ENCODE measurements at regions not wholly inside any gene's neighbourhood (a gene's known extent, or its start where the extent isn't known, plus 50 kb on each side); places are given as distances from the start of the nearest gene placed in this dataset.

DNA sequence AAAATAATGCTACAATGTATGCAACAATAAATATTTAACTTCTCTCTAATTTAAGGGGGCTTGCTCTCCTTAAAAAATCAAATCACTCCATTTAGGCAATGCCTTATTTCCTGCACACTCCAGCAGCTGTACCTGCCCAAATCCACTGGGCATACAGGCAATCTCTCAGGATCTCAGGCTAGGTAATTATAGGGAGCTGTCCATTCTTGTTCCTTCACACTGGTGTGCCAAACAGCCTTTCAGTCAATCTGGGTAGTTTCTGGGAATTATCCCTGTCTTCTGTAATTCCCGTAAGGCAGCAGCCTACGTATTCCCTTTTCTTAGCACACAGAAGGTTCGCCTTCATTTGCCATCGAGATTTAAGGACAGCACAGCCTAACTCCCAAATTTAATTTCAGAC lies 922.6 kb upstream of the SLIT2 start:
- no peak overlapping the region for H3K27ac Mint-ChIP-seq (ENCODE audit: unreplicated experiment)
- no peaks in the 10 kb centered on the region for H3K4me1 Mint-ChIP-seq
- H3K9me3 Mint-ChIP-seq, result peaks cover under 1% of the 10 kb centered on the region
- no peak for DNase-seq (ENCODE audit: low read depth, low spot score)
- TF ChIP-seq, protein P1, sequence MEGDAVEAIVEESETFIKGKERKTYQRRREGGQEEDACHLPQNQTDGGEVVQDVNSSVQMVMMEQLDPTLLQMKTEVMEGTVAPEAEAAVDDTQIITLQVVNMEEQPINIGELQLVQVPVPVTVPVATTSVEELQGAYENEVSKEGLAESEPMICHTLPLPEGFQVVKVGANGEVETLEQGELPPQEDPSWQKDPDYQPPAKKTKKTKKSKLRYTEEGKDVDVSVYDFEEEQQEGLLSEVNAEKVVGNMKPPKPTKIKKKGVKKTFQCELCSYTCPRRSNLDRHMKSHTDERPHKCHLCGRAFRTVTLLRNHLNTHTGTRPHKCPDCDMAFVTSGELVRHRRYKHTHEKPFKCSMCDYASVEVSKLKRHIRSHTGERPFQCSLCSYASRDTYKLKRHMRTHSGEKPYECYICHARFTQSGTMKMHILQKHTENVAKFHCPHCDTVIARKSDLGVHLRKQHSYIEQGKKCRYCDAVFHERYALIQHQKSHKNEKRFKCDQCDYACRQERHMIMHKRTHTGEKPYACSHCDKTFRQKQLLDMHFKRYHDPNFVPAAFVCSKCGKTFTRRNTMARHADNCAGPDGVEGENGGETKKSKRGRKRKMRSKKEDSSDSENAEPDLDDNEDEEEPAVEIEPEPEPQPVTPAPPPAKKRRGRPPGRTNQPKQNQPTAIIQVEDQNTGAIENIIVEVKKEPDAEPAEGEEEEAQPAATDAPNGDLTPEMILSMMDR (conservative IDR thresholded peaks at IDR 0.05), result no peak
- H3K27me3 Mint-ChIP-seq (ENCODE audit: low read depth), result no peaks in the 10 kb centered on the region
- no peaks in the 10 kb centered on the region for H3K36me3 Mint-ChIP-seq (ENCODE audit: low read depth)
- no peak overlapping the region for H3K4me3 Mint-ChIP-seq

DNA sequence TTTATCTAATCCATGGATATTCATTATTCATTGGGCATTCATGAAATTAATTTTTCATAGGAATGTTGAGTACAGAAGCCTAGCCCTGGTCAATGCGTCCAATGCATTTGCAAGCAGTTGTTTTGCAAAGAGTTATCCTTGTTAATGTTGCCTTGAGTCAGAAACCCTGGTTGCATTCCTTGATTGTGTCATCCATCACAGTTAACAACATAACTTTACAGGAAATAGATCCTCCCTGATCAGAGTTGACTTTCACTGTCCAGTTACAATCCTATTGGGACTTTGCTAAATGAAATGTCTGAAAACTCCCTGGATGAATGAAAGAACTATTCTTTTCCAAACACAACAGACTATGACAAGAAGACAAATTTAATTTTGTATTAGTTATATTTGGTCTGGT lies 924.3 kb upstream of the SLIT2 start:
- no peak for DNase-seq (ENCODE audit: low read depth, low spot score)
- Mint-ChIP-seq H3K9me3 (no peaks in the 10 kb centered on the region), H3K27me3 (ENCODE audit: low read depth) (no peaks in the 10 kb centered on the region), H3K4me3 (no peak overlapping the region), H3K4me1 (no peaks in the 10 kb centered on the region), H3K27ac (ENCODE audit: unreplicated experiment) (no peak overlapping the region), H3K36me3 (ENCODE audit: low read depth) (no peaks in the 10 kb centered on the region)
- TF ChIP-seq, protein P1 (conservative IDR thresholded peaks at IDR 0.05), result no peak

DNA sequence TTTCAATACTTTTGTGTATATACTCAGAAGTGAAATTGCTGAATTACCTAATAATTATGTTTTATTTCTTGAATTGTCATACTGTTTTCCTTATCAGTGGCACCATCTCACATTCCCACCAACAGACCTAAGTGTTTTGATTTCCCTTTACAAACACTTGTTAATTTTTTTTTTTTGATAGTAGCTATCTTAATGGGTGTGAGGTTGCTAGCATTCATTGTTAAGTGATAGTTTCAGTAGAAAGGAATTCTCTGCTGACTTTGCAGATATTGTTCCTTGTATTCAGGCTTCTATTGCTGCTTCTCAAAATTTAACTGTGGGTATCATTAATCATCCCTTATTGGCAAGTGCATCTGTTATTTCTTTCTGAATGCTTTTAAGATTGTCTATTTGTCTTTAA lies 927.5 kb upstream of the SLIT2 start:
- Mint-ChIP-seq H3K4me3 (no peak overlapping the region), H3K27me3 (ENCODE audit: low read depth) (no peaks in the 10 kb centered on the region), H3K36me3 (ENCODE audit: low read depth) (no peaks in the 10 kb centered on the region), H3K4me1 (no peaks in the 10 kb centered on the region), H3K9me3 (peaks cover 5% of the 10 kb centered on the region), H3K27ac (ENCODE audit: unreplicated experiment) (no peak overlapping the region)
- TF ChIP-seq, protein P1 (conservative IDR thresholded peaks at IDR 0.05), result no peak
- no peak for DNase-seq (ENCODE audit: low read depth, low spot score)

DNA sequence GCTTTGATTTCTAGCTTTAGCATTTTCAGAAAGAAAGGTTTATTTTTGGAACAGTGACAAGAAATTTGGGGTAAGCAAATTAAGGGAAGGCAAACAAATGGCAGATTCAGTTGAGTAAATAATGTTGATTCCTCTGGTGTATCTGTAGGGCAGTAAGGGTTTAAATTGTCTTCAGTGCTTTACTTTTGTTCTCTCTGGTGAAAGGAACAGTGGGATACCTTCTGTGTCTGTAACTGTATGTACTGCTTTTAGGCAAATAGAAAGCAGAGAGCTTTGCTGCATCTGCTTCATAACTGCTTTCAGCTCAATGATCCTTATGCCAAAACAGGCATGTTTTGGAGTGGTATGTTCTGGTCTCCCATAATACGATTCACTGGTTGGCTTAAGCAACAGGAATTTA lies 932.1 kb upstream of the SLIT2 start:
- no peak for DNase-seq (ENCODE audit: low read depth, low spot score)
- no peaks in the 10 kb centered on the region for H3K27me3 Mint-ChIP-seq (ENCODE audit: low read depth)
- no peak overlapping the region for H3K4me3 Mint-ChIP-seq
- no peaks in the 10 kb centered on the region for H3K36me3 Mint-ChIP-seq (ENCODE audit: low read depth)
- TF ChIP-seq, protein P1 (conservative IDR thresholded peaks at IDR 0.05), result no peak
- no peaks in the 10 kb centered on the region for H3K4me1 Mint-ChIP-seq
- H3K9me3 Mint-ChIP-seq, result peaks cover 5% of the 10 kb centered on the region
- no peak overlapping the region for H3K27ac Mint-ChIP-seq (ENCODE audit: unreplicated experiment)

DNA sequence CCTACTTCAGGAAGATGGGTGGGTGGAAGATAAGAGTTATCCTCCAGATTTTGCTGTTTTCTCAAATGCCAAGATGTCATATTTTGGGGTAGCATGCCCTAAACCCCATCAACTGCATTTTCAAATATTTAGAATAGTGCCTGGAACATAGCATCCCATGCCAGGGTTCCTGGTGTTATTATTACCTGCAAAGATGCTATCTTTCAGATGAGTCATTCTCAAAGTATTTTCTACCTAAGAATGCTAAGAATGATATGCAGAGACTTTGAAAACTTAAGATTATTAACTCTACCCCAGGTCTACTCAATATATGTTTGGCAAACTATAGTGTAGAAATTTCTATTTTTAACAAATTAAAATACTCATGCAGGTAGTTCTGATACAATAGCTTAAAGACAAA lies 934.3 kb upstream of the SLIT2 start:
- TF ChIP-seq, protein P1 (conservative IDR thresholded peaks at IDR 0.05), result no peak
- no peaks in the 10 kb centered on the region for H3K4me1 Mint-ChIP-seq
- H3K9me3 Mint-ChIP-seq, result peaks cover 6% of the 10 kb centered on the region
- H3K27ac Mint-ChIP-seq (ENCODE audit: unreplicated experiment), result no peak overlapping the region
- no peaks in the 10 kb centered on the region for H3K27me3 Mint-ChIP-seq (ENCODE audit: low read depth)
- no peak for DNase-seq (ENCODE audit: low read depth, low spot score)
- no peaks in the 10 kb centered on the region for H3K36me3 Mint-ChIP-seq (ENCODE audit: low read depth)
- no peak overlapping the region for H3K4me3 Mint-ChIP-seq

DNA sequence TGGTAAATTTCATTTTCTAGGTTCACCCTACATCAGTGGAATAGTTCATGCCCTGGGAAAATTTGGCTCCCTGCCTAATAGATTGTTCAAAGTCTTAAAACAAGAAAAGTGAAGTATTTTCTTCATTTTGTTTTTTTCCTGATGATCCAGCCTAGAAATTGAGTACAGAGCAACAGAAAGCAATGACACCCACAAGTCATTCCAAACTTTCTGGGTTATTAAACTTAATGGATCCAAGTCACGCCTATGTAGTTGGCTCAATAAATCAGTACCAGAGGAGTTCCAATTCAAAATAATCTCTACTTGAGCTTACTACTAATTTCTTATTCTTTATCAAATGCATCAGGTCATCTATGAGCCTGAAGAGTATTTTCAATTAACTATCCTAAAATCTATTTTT lies 937.6 kb upstream of the SLIT2 start:
- Mint-ChIP-seq H3K36me3 (ENCODE audit: low read depth) (no peaks in the 10 kb centered on the region), H3K4me3 (no peak overlapping the region), H3K4me1 (peaks cover 4% of the 10 kb centered on the region), H3K27ac (ENCODE audit: unreplicated experiment) (no peak overlapping the region), H3K27me3 (ENCODE audit: low read depth) (no peaks in the 10 kb centered on the region), H3K9me3 (peaks cover 3% of the 10 kb centered on the region)
- no peak for DNase-seq (ENCODE audit: low read depth, low spot score)
- TF ChIP-seq, protein P1 (conservative IDR thresholded peaks at IDR 0.05), result no peak
